ENCODE measurements at regions not wholly inside any gene's neighbourhood (a gene's known extent, or its start where the extent isn't known, plus 50 kb on each side); places are given as distances from the start of the nearest gene placed in this dataset.

DNA sequence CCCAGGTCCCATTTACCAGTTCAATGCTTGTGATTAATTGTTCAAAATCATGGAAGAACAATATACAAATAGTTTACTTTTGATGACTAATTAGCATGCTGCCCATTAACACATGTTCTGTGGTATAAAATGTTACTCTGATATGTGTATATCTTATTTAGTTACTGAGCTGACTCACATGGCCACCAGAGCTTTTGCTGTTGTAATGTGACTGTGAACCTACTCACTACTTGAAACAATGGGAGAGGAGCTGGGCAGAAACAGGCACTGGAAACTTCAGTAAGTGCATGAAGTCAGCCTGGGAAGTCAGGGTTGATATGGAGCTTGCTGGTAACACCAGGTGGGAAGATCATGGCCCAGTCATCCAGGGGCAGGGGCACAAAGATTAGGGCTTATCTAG is 72.7 kb upstream of the MAD2L1 start:
- no peak for DNase-seq
- no peak for TF ChIP-seq GATA1 (IDR thresholded peaks at IDR 0.05; ENCODE audit: low read depth, low read length)
- TF ChIP-seq POLR2A (IDR thresholded peaks at IDR 0.05; ENCODE audit: low read length) = no peak

DNA sequence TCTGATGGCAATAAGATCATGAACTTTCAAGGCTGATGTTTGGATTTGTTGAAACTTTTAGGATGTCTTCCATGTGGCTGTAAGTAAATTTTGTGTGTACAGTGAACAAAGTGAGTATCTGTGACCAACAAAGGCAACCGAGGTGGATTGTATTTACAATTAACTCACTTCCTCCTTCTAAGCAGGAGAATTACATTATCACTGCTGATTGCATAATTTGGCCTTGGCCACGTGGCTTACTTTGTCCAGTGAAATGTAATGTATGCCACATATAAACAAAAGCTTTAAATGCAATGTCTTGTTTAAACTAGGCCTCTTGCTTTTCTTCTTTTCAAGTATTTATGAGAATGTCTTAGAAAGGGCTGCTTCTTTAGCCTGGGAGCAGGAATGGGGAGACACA is 66.3 kb upstream of the MAD2L1 start:
- no peak for DNase-seq
- no peak for TF ChIP-seq GATA1 (IDR thresholded peaks at IDR 0.05; ENCODE audit: low read depth, low read length)
- no peak for TF ChIP-seq POLR2A (IDR thresholded peaks at IDR 0.05; ENCODE audit: low read length)

DNA sequence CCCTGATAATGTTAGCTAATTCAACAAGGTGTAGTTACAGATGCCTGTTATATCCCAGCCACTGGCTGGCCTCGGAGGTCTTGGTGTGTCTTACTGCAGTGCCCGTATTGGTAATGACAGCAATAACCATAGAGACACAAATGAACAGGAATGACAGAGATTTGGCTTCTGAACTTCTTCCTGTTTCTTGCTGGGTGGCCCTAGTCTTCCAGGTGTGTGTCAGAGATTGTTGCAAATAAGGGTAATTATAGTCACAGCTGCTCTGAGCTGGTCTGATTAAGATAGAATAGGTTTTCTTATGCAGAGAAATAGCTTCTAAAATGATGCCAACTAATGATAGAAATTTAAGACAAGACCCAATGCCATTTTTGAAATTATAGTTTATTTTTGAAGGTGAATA is 64.1 kb upstream of the MAD2L1 start:
- TF ChIP-seq POLR2A (IDR thresholded peaks at IDR 0.05; ENCODE audit: low read length) (no peak), GATA1 (IDR thresholded peaks at IDR 0.05; ENCODE audit: low read depth, low read length) (no peak)
- no peak for DNase-seq
